NCI-H69 (cell line): ENCODE measurements at regions not wholly inside any gene's neighbourhood (a gene's known extent, or its start where the extent isn't known, plus 50 kb on each side); places are given as distances from the start of the nearest gene placed in this dataset.
A peak's percentile ranks its signal among the peaks of the same experiment; 100 is the strongest.
"Not testable (repeated sequence)": the region's sequence is repeated elsewhere in the genome, so short reads cannot be mapped to it uniquely, and the experiment has no call there.

Experiments used
- DNase-seq: peaks from one replicate; lab custom pipeline; 2025; lab: John Stamatoyannopoulos, UW

- DNase-seq, result peak; percentile 11
These were observed 72.2 kb downstream of the SERINC2 start for GRCh38 chr1:31485166-31485565.

DNA sequence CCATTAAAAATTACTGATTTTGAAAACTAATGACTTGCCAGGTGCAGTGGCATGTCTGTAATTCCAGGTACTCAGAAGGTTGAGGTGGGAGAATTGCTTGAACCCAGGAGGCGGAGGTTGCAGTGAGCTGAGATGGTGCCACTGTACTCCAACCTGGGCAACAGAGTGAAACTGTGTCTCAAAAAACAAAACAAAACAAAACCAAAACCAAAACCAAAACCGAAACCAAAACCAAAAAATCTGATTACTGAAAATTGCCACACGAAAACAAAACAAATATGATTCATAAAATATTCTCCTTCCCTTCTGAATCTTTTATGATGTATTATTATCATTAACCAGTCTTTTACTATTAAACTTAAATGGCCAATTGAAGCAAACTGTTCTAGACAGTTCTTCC, 74.1 kb downstream of the SERINC2 start:
- DNase-seq, result no peak

DNA sequence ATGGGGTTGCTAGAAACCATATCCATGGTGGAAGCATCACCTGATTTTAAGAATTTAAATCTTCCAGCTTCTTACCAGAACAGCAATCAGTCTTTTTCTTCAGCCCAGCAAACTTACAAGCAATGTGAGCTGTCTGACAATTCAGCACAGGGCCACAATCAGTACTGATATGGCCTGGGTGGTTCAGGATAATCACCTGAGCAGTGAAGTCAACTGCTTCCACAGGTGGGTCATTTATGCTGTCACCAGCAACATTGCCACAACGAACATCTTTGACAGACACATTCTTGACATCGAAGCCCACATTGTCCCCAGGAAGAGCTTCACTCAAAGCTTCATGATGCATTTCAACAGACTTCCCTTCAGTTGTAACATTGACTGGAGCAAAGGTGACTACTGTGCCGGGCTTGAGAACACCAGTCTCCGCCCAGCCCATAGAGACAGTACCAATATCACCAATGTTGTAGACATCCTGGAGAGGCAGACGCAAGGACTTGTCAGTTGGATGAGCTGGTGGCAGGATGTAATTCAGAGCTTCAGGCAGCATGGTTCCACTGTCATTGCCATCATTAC, 74.8 kb downstream of the SERINC2 start:
- no peak for DNase-seq

GRCh38 chr1:31488528-31488927, 75.5 kb downstream of the SERINC2 start:
- no peak for DNase-seq

DNA sequence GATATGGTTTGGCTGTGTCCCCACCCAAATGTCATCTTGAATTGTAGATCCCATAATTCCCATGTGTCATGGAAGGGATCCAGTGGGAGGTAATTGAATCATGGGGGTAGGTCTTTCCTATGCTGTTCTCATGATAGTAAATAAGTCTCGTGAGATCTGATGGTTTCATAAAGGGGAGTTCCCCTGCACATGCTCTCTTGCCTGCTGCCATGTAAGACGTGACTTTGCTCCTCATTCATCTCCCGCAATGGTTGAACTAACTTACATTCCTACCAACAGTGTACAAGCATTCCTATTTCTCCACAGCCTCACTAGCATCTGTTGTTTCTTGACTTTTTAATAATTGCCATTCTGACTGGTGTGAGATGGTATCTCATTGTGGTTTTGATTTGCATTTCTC, 76.6 kb downstream of the SERINC2 start:
- not testable (repeated sequence) for DNase-seq

- DNase-seq, result not testable (repeated sequence)
These were observed 77.6 kb downstream of the SERINC2 start for GRCh38 chr1:31490596-31490995.

- not testable (repeated sequence) for DNase-seq
These were observed 81.0 kb upstream of the TINAGL1 start for GRCh38 chr1:31495351-31495750.

GRCh38 chr1:31495770-31496169, 80.5 kb upstream of the TINAGL1 start:
- not testable (repeated sequence) for DNase-seq

- no peak for DNase-seq
These were observed 78.7 kb upstream of the TINAGL1 start for GRCh38 chr1:31497601-31498000.

DNA sequence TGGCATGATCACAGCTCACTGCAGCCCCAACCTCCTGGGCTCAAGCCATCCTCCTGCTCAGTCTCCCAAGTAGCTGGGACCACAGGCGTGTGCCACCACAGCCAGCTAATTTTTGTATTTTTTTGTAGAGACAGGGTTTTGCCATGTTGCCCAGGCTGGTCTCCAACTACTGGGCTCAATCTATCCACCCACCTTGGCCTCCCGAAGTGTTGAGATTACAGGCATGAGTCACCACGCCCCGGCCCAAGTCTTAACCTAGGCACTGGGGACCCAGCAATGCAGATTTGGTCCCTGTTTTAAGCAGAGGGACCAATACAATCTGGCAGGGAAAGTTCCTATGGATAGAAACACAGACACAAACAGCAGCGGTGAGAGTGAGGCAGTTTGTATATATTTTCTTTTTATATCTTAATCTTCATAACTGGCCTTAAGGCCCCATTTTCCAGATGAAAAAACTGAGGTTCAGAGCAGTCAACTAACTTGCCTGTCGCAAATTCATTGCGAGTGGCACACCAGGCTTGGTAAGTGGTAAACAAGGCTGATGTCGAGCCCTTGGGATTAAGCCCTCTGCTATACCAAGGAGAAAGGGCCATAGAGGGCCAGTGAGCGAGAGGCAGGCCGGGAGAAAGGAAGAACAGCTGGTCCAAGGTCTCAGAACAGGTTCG, 77.8 kb upstream of the TINAGL1 start:
- DNase-seq, result no peak

DNA sequence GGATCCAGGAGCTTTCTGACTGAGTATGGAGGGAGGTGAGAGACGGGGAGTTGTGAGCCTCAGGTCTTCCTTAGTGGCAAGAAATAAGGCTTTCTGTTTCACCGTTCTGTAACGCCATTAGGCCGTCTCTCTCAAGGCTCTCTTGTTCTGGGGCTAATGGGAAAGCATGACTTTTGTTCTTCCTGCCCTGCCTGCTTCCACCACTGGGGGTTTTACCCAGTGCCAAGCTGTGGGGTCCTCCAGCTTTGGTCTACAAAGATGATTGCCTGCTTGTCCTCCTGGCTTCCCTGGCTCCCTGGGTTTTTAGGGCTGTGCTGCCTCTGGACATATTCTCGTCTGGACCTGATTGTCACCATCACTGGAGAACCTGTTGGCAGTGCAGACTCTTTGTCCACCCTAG, 74.8 kb upstream of the TINAGL1 start:
- DNase-seq, result no peak

DNA sequence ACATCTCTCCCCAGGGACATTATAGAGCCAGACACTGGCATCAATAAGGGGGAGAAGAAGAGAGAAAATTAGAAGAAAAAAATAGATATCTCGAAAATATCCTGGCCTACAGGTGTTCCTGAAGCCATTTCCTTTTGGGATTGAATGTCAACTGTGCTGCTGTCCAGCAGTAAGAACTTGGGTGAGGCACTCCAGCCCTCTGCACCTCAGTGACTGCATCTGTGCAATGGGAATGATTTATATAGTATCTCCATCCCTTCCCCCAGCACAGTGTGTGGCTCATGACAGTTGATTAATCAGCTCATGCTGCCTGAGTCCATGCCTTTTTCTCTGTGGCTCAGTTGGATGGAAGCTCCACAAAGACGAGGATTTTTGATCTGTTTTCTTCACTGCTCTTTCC, 74.1 kb upstream of the TINAGL1 start:
- DNase-seq, result no peak

GRCh38 chr1:31502926-31503511, 73.3 kb upstream of the TINAGL1 start:
- DNase-seq, result no peak

DNA sequence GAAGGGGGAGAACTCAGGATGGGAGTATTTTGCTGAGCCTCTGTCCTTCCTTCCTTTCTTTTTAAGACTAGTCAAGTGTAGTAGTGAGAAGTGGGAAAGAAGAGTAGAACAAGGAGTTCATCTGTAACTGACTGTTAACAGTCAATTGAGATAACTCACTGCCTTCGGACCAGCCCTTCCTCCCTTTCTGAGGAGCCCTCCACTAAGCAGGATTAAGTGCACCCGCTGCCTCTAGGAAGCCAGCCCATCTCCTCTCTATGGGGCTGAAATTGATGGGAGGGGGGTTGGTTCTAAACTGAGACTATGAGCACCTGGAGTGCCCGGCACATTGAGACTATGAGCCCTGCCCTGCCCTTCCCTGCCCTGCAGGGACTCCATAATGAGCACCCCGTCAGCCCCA, 72.7 kb upstream of the TINAGL1 start:
- no peak for DNase-seq

DNA sequence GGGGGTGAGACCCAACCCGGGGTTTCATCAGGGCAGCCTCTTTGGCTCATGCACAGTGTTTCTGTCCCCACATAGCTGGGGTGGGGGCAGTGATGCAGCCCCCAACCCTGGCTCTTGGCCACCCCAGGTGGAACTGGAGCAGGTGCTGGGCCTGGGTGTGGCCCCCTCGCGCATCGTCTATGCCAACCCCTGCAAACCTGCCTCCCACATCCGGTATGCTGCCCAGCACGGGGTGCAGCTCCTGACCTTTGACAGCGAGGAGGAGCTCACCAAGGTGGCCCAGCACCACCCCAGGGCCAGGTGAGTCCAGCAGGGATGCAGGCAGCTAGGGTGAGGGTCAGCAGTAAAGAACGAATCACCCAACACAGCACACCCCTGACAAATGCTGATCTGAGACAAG, 72.3 kb upstream of the TINAGL1 start:
- DNase-seq, result peak; percentile 27

GRCh38 chr1:31505911-31506497, 70.3 kb upstream of the TINAGL1 start:
- no peak for DNase-seq

- DNase-seq, result peak; percentile 45
These were observed 69.1 kb upstream of the TINAGL1 start for GRCh38 chr1:31507221-31507620.

DNA sequence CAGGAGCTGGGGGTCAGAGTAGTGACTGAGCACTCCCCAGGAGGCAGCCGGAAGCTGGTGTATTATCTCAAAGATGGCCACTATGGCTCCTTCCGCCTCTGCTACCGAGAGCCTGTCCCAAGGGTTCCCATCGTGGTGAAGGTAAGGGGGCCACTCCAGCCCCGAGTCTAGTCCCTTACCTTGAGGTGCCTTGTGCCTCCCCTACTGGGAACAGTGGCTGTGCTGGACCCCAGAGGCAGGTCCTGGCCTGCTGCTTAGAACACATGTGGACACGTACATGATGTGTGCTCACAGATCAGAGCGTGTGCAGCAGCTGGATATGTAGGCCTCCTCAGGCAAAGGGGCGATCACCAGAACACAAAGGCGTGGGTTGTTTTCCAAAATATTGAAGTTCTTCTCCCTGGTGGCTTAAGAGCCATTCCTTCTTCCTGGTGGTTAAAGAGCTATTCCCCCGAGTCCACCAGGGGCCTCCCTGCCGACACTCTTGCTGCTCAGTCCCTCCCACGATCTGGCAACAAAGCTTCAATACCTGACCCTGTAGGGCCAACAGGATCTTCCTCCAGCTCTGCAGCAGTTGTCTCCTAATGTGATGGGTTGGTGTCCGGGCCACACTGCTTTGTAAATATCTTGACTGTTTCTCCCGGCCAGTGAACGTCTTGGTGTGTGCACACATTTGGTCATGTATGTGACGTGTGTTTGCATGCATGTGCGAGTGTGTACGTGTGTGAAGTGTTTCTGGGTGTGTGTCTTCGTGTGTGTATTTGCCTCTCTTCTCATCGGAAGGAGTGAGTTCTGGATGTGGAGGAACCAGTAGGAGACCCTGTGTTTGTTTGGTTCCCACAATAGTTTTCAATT, 68.4 kb upstream of the TINAGL1 start:
- no peak for DNase-seq

DNA sequence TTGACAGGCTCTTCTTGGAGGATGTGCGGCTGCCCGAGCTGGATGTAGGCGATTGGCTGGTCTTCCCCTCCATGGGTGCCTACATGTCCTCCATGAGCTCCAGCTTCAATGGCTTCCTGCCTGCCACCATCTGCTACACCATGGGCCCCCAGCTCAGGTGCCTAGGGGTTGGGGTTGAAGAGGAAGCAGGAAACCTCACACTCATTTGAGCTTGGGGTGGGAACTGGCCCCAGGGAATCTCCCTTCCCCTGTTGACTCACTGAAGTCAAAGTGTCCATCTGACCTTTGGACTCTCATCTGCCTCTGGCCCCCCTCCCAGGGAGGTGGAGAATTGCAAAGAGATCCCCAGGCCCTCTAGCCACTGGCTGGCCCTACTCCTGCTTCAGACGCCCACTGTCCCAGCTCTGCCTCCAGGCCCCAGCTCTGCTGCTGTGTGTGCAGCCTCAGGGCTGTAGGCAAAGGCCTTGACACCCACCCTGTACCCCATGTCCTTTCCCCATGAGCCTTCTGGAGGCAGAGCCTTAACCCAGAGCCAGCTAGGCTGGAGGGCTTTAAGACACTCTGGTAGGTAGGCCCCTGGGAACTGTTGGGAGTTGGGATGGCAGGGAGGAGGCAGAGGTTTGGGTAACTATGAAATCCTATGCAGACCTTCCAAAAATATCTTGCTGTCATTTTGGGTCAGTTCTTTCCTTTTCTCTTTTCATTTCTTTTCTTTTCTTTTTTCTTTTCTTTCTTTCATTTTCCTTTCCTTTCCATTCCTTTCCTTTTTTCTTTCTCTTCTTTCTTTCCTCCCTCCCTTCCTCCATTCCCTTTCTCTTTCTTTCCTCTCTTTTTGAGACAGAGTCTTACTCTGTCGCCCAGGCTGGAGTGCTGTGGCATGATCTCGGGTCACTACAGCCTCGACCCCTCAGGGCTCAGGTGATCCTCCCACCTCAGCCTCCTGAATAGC, 66.9 kb upstream of the TINAGL1 start:
- DNase-seq, result no peak

DNA sequence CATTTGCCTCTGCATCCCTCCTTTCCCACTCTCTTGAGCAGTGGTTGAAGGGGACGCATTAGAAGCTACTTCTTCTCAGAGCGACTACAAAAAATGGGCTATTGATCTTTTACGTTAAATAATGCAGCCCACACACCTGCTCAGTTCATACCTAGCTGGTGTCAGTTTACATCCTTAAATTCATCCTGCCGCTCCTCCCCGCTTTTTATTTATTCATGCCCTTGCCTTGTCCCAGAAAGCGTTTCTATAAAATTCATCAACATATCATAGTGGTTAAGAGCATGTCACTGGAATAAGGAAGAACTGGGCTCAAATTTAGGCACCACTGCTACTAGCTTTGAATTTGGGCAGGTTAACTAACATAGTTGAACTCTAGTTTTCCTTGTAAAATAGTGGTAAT, 66.0 kb upstream of the TINAGL1 start:
- no peak for DNase-seq
